ENCODE measurements at regions not wholly inside any gene's neighbourhood (a gene's known extent, or its start where the extent isn't known, plus 50 kb on each side); places are given as distances from the start of the nearest gene placed in this dataset.

DNA sequence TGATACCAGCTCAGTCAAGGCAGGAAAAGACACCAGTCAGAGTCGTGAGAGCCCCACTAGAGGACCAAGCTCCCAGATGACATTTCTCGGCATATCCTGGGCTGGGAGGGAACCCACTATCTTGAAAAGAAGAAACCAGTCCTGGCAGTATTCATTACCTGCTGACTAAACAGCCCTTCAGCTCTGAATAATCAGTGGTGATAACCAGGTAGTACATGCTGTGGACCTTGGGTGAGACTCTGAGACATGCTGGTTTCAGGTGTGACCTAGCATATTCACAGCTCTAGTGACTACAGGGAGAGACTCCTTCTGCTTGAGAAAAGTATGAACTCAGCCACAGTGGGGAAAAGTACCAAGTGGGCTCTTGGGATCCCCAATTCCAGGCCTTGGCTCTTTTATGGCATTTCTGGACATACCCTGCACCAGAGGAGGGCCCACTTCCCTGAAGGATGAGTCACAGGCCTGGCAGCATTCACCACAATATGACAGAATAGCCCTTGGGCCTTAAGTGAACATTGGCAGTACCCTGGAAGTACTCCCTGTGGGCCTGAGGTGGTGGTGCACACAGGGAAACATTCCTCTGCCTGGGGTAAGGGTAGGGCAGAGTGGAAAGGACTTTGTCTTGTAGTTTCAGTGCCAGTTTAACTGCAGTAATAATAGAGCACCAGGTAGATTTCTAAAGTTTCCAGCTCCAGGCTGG, 82.6 kb upstream of the SLC38A4 start:
- no peak overlapping the region for H3K4me3 Mint-ChIP-seq
- H3K27ac Mint-ChIP-seq = no peak overlapping the region
- H3K9me3 ChIP-seq = no peaks in the 10 kb centered on the region
- peaks cover 13 to 24% (median 13%) of the 10 kb centered on the region in 3 donors for H3K9me3 Mint-ChIP-seq
- H3K4me3 ChIP-seq (ENCODE audit: control insufficient read depth in 1 of 2, extremely low read depth in 1 of 2, low read length in 1 of 2) = no peak overlapping the region
- 100% methylated on average over 1 of the region's 2 CpGs for WGBS (ENCODE audit: insufficient coverage)
- H3K4me1 Mint-ChIP-seq = no peaks in the 10 kb centered on the region
- POLR2A ChIA-PET = no interaction called here
- H3K36me3 Mint-ChIP-seq = no peaks in the 10 kb centered on the region
- H3K4me1 ChIP-seq (ENCODE audit: control insufficient read depth in 1 of 2, extremely low read depth in 1 of 2, insufficient read depth in 2 of 2, low read length in 2 of 2) = no peaks in the 10 kb centered on the region
- DNase-seq = no peak
- H3K36me3 ChIP-seq (ENCODE audit: control insufficient read depth in 2 of 2, extremely low read depth in 1 of 2, insufficient read depth in 1 of 2, low read length in 1 of 2) = no peaks in the 10 kb centered on the region
- no peak for ATAC-seq (replicated peaks in 1 of 4)
- peaks cover 30 to 33% of the 10 kb centered on the region in 2 donors for H3K27me3 Mint-ChIP-seq
- CTCF ChIA-PET = no interaction called here
- peaks cover 0 to 14% of the 10 kb centered on the region in 2 experiments for H3K27me3 ChIP-seq (replicated peaks in 1 of 2; ENCODE audit: control insufficient read depth in 2 of 2, extremely low read depth in 1 of 2, insufficient read depth in 2 of 2, low read length in 1 of 2)
- no peak overlapping the region for H3K27ac ChIP-seq (ENCODE audit: low read length)

DNA sequence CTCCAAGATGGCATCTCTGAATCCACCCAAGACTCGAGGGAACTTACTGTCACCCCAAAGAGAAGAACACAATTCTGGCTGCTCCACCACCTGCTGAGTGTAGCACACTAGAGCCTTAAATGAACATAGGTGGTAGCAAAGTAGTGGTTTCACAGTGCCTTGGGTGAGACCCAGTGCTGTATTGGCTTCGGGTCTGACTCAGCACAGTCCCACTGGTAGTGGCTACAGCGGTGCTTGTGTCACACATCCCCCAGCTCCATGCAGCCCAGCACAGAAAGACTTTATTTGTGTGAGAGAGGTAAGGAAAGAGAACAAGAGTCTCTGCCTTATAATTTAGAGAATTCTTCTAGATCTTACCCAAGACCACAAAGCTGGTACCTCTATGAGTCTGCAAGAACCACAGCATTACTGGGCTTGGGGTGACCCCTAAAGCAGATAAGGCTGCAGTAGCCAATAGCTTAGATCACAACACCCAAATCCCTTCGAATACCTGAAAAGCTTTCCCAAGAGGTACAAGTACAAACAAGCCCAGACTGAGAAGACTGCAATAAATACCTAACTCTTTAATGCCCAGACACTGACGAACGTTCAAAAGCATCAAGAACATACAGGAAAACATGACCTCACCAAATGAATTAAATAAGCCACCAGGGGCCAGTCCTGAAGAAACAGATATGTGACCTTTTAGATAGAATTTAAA, 83.3 kb upstream of the SLC38A4 start:
- H3K4me1 Mint-ChIP-seq = no peaks in the 10 kb centered on the region
- no peak overlapping the region for H3K27ac Mint-ChIP-seq
- DNase-seq (no peak), ATAC-seq (replicated peaks in 1 of 4) (no peak)
- POLR2A ChIA-PET = no interaction called here
- Histone ChIP-seq H3K36me3 (ENCODE audit: control insufficient read depth in 2 of 2, extremely low read depth in 1 of 2, insufficient read depth in 1 of 2, low read length in 1 of 2) (no peaks in the 10 kb centered on the region), H3K27ac (ENCODE audit: low read length) (no peak overlapping the region), H3K4me1 (ENCODE audit: control insufficient read depth in 1 of 2, extremely low read depth in 1 of 2, insufficient read depth in 2 of 2, low read length in 2 of 2) (no peaks in the 10 kb centered on the region), H3K27me3 (replicated peaks in 1 of 2; ENCODE audit: control insufficient read depth in 2 of 2, extremely low read depth in 1 of 2, insufficient read depth in 2 of 2, low read length in 1 of 2) (peaks cover 0 to 14% of the 10 kb centered on the region in 2 experiments), H3K9me3 (no peaks in the 10 kb centered on the region), H3K4me3 (ENCODE audit: control insufficient read depth in 1 of 2, extremely low read depth in 1 of 2, low read length in 1 of 2) (no peak overlapping the region)
- CTCF ChIA-PET = no interaction called here
- WGBS (ENCODE audit: insufficient coverage) = 0% methylated on average over 1 of the region's 6 CpGs
- peaks cover 13 to 24% (median 13%) of the 10 kb centered on the region in 3 donors for H3K9me3 Mint-ChIP-seq
- no peaks in the 10 kb centered on the region for H3K36me3 Mint-ChIP-seq
- H3K4me3 Mint-ChIP-seq = no peak overlapping the region
- peaks cover 30 to 32% of the 10 kb centered on the region in 2 donors for H3K27me3 Mint-ChIP-seq

DNA sequence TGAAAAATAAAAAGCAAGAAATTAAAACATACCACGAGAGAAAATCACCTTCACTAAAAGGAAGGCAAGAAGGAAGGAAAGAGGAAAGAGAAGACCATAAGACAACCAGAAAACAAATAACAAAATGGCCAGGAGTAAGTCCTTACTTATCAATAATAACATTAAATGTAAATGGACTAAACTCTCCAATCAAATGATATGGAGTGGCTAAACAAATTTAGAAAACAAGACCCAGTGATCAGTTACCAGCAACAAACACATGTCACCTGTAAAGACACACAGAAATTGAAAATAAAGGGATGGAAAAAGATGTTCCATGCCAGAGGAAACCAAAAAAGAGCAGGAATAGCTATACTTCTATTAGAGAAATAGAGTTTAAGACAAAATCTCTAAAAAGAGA, 85.0 kb upstream of the SLC38A4 start:
- POLR2A ChIA-PET = no interaction called here
- no peak for ATAC-seq (replicated peaks in 1 of 4)
- WGBS (ENCODE audit: insufficient coverage) = no CpG with 5 or more reads among the region's 1 CpG

DNA sequence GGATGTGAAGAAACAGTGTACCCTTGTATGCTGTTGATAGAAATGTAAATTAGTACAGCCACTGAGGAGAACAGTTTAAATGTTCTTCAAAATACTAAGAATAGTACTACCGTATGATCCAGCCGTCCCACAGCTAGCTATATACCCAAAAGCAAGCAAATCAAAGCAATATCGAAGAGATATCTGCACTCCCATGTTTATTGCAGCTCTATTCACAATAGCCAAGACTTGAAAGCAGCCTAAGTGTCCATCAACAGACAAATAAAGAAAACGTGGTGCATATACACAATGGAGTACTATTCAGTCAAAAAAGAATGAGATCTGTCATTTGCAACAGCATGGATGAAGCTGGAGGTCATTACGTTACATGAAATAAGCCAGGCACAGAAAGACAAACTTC, 88.5 kb upstream of the SLC38A4 start:
- Mint-ChIP-seq H3K4me1 (no peaks in the 10 kb centered on the region), H3K36me3 (no peaks in the 10 kb centered on the region), H3K27me3 (peaks cover 17 to 18% of the 10 kb centered on the region in 2 donors), H3K4me3 (no peak overlapping the region), H3K9me3 (peaks cover 10 to 24% (median 13%) of the 10 kb centered on the region in 3 donors), H3K27ac (no peak overlapping the region)
- no peaks in the 10 kb centered on the region for H3K9me3 ChIP-seq
- no peaks in the 10 kb centered on the region for H3K36me3 ChIP-seq (ENCODE audit: control insufficient read depth in 2 of 2, extremely low read depth in 1 of 2, insufficient read depth in 1 of 2, low read length in 1 of 2)
- no peaks in the 10 kb centered on the region for H3K4me1 ChIP-seq (ENCODE audit: control insufficient read depth in 1 of 2, extremely low read depth in 1 of 2, insufficient read depth in 2 of 2, low read length in 2 of 2)
- DNase-seq = no peak
- H3K27me3 ChIP-seq (replicated peaks in 1 of 2; ENCODE audit: control insufficient read depth in 2 of 2, extremely low read depth in 1 of 2, insufficient read depth in 2 of 2, low read length in 1 of 2) = peaks cover 0 to 4% of the 10 kb centered on the region in 2 experiments
- CTCF ChIA-PET = no interaction called here
- WGBS (ENCODE audit: insufficient coverage) = 89% methylated on average over 2 of the region's 5 CpGs
- no peak overlapping the region for H3K4me3 ChIP-seq (ENCODE audit: control insufficient read depth in 1 of 2, extremely low read depth in 1 of 2, low read length in 1 of 2)
- H3K27ac ChIP-seq (ENCODE audit: low read length) = no peak overlapping the region
- no peak for ATAC-seq (replicated peaks in 1 of 4)
- POLR2A ChIA-PET = no interaction called here

More for the DNA sequence above, 85.0 kb upstream of the SLC38A4 start:
- Mint-ChIP-seq H3K4me3 (no peak overlapping the region), H3K27me3 (peaks cover 22 to 24% of the 10 kb centered on the region in 2 donors), H3K9me3 (peaks cover 13 to 24% (median 13%) of the 10 kb centered on the region in 3 donors), H3K4me1 (no peaks in the 10 kb centered on the region), H3K27ac (no peak overlapping the region), H3K36me3 (no peaks in the 10 kb centered on the region)
- CTCF ChIA-PET = no interaction called here
- no peak overlapping the region for H3K27ac ChIP-seq (ENCODE audit: low read length)
- H3K36me3 ChIP-seq (ENCODE audit: control insufficient read depth in 2 of 2, extremely low read depth in 1 of 2, insufficient read depth in 1 of 2, low read length in 1 of 2) = no peaks in the 10 kb centered on the region
- H3K4me1 ChIP-seq (ENCODE audit: control insufficient read depth in 1 of 2, extremely low read depth in 1 of 2, insufficient read depth in 2 of 2, low read length in 2 of 2) = no peaks in the 10 kb centered on the region
- H3K27me3 ChIP-seq (replicated peaks in 1 of 2; ENCODE audit: control insufficient read depth in 2 of 2, extremely low read depth in 1 of 2, insufficient read depth in 2 of 2, low read length in 1 of 2) = peaks cover 0 to 14% of the 10 kb centered on the region in 2 experiments
- H3K9me3 ChIP-seq = no peaks in the 10 kb centered on the region
- DNase-seq = no peak
- H3K4me3 ChIP-seq (ENCODE audit: control insufficient read depth in 1 of 2, extremely low read depth in 1 of 2, low read length in 1 of 2) = no peak overlapping the region

DNA sequence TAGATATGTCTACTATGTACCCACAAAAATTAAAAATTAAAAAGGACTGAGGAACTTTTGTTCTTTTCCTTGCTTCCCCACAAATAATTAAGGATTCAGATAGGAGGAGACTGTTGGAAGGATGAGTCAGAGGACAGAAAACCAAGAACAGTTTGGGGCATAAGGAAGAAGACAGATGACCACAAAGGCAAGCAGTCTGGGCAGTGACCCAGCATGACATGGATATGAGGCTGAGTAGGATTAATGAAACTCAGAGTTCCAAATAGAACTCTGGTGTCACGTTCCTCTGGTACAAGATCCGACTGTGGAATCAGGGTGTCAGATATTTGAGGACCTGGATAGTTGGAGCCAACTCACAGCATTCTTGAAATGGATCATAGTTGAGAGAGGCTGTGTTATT, 89.3 kb upstream of the SLC38A4 start:
- H3K4me3 Mint-ChIP-seq = no peak overlapping the region

DNA sequence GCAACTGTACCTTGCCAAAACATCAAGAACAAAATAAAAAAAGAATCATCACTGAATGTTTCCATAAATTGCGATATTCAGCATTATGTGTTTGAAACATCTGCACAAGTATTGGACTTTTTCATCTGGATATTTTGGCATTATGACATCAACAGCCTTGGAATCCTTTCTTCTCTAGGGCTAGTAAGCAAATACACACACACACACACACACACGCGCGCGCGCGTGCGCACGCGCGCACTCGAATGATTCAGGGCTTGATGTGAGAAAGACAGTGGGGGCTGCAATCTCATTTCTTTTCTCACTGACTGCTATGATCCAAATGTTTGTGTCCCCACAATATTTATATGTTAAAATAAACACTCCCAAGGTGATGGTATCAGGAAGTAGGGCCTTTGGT, 90.0 kb upstream of the SLC38A4 start:
- H3K36me3 Mint-ChIP-seq = no peaks in the 10 kb centered on the region
- H3K27ac ChIP-seq (ENCODE audit: low read length) = no peak overlapping the region
- ChIA-PET CTCF (no interaction called here), POLR2A (no interaction called here)
- no peaks in the 10 kb centered on the region for H3K4me1 Mint-ChIP-seq
- H3K4me1 ChIP-seq (ENCODE audit: control insufficient read depth in 1 of 2, extremely low read depth in 1 of 2, insufficient read depth in 2 of 2, low read length in 2 of 2) = no peaks in the 10 kb centered on the region
- ATAC-seq (replicated peaks in 1 of 4) = no peak
- H3K4me3 Mint-ChIP-seq = no peak overlapping the region
- no peak for DNase-seq
- WGBS (ENCODE audit: insufficient coverage) = no CpG with 5 or more reads among the region's 12 CpGs
- H3K9me3 Mint-ChIP-seq = peaks cover 3 to 13% (median 3%) of the 10 kb centered on the region in 3 donors
- H3K4me3 ChIP-seq (ENCODE audit: control insufficient read depth in 1 of 2, extremely low read depth in 1 of 2, low read length in 1 of 2) = no peak overlapping the region
- no peaks in the 10 kb centered on the region for H3K36me3 ChIP-seq (ENCODE audit: control insufficient read depth in 2 of 2, extremely low read depth in 1 of 2, insufficient read depth in 1 of 2, low read length in 1 of 2)
- no peak overlapping the region for H3K27ac Mint-ChIP-seq
- peaks cover 8 to 10% of the 10 kb centered on the region in 2 donors for H3K27me3 Mint-ChIP-seq
- H3K27me3 ChIP-seq (replicated peaks in 1 of 2; ENCODE audit: control insufficient read depth in 2 of 2, extremely low read depth in 1 of 2, insufficient read depth in 2 of 2, low read length in 1 of 2) = peaks cover 0 to 4% of the 10 kb centered on the region in 2 experiments
- H3K9me3 ChIP-seq = no peaks in the 10 kb centered on the region

More for the DNA sequence above, 89.3 kb upstream of the SLC38A4 start:
- Histone ChIP-seq H3K36me3 (ENCODE audit: control insufficient read depth in 2 of 2, extremely low read depth in 1 of 2, insufficient read depth in 1 of 2, low read length in 1 of 2) (no peaks in the 10 kb centered on the region), H3K4me3 (ENCODE audit: control insufficient read depth in 1 of 2, extremely low read depth in 1 of 2, low read length in 1 of 2) (no peak overlapping the region), H3K4me1 (ENCODE audit: control insufficient read depth in 1 of 2, extremely low read depth in 1 of 2, insufficient read depth in 2 of 2, low read length in 2 of 2) (no peaks in the 10 kb centered on the region), H3K9me3 (no peaks in the 10 kb centered on the region), H3K27ac (ENCODE audit: low read length) (no peak overlapping the region), H3K27me3 (replicated peaks in 1 of 2; ENCODE audit: control insufficient read depth in 2 of 2, extremely low read depth in 1 of 2, insufficient read depth in 2 of 2, low read length in 1 of 2) (peaks cover 0 to 4% of the 10 kb centered on the region in 2 experiments)
- Mint-ChIP-seq H3K27ac (no peak overlapping the region), H3K36me3 (no peaks in the 10 kb centered on the region), H3K27me3 (peaks cover 12 to 13% of the 10 kb centered on the region in 2 donors), H3K4me1 (no peaks in the 10 kb centered on the region), H3K9me3 (peaks cover 5 to 18% (median 7%) of the 10 kb centered on the region in 3 donors)
- POLR2A ChIA-PET = no interaction called here
- no peak for DNase-seq
- whole genome bisulfite sequencing (ENCODE audit: insufficient coverage) = no CpG with 5 or more reads among the region's 2 CpGs
- no peak for ATAC-seq (replicated peaks in 1 of 4)
- CTCF ChIA-PET = no interaction called here

All from T-cell (primary cell).